ENCODE measurements at regions not wholly inside any gene's neighbourhood (a gene's known extent, or its start where the extent isn't known, plus 50 kb on each side); places are given as distances from the start of the nearest gene placed in this dataset.
A peak's percentile ranks its signal among the peaks of the same experiment; 100 is the strongest.

DNA sequence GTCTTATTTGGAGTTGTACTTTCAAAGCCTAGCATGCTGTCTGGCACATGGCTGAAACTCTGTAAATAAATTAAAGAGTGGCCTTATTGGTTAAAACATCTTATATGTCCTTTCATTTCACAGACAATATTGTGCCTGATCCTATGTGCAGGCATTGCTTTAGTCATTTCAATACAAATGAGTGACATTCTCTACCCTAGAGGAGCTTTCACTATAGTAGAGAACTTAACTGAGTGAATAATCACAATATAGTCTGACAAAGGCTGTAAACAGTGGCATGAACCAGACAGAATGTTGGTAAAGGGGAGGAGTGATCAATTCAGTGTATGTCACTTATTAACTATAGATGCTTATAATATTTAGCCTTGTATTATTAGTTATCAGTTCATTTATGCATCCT, 481.8 kb downstream of the TFAP2B start:
- no peak overlapping the region for H3K27ac ChIP-seq (ENCODE audit: control insufficient read depth, insufficient read depth)
- H3K4me3 ChIP-seq: no peak overlapping the region
- FAIRE-seq: no peak
- ChIA-PET RAD21 (ENCODE audit: unreplicated experiment) (no interaction called here), SMC1A (ENCODE audit: uncharacterized antibody, unreplicated experiment) (no interaction called here), CTCF (interaction anchor here (1.3 kb wide), 1 partner anchor 50 kb away, joined by 3 read pairs; no protein-coding TSS in a partner anchor), POLR2A (no interaction called here)
- H3K4me1 ChIP-seq (ENCODE audit: control insufficient read depth, insufficient read depth, low read length): no peaks in the 10 kb centered on the region
- no peak overlapping the region for H2AFZ ChIP-seq (ENCODE audit: control insufficient read depth, low read depth, low read length)
- no peaks in the 10 kb centered on the region for H3K9me3 ChIP-seq (replicated peaks; ENCODE audit: control insufficient read depth, insufficient read depth, low read length)
- intact Hi-C loops (cut with micrococcal nuclease; ENCODE audit: unreplicated experiment) (no loop called here), in situ Hi-C loops (cut with MboI) (no loop called here)
- no peaks in the 10 kb centered on the region for H3K27me3 ChIP-seq (replicated peaks in 1 of 2; ENCODE audit: control insufficient read depth in 2 of 2, insufficient read depth in 2 of 2, low read length in 1 of 2)
- no TSS peak for BruUV-seq (replicated peaks)
- TF ChIP-seq PAX8 (IDR thresholded peaks at IDR 0.05) (no peak), CBX5 (IDR thresholded peaks at IDR 0.05; ENCODE audit: low read depth) (no peak), HDAC2 (IDR thresholded peaks at IDR 0.05) (no peak), TAF1 (IDR thresholded peaks at IDR 0.05; ENCODE audit: borderline replicate concordance, low read depth, low read length) (no peak), ASH2L (IDR thresholded peaks at IDR 0.05; ENCODE audit: borderline replicate concordance, low read depth) (no peak), MTA2 (IDR thresholded peaks at IDR 0.05; ENCODE audit: low read depth) (no peak), SMAD5 (IDR thresholded peaks at IDR 0.05; ENCODE audit: low read depth) (no peak), TBL1XR1 (IDR thresholded peaks at IDR 0.05; ENCODE audit: low read depth, low read length) (no peak), HDGF (IDR thresholded peaks at IDR 0.05) (no peak), TCF3 (IDR thresholded peaks at IDR 0.05; ENCODE audit: borderline replicate concordance, insufficient read depth, low read depth, low read length) (no peak), NFIC (IDR thresholded peaks at IDR 0.05; ENCODE audit: low read depth, low read length) (no peak), RUNX3 (IDR thresholded peaks at IDR 0.05; ENCODE audit: low read length) (no peak)
- TF ChIP-seq, protein P1, sequence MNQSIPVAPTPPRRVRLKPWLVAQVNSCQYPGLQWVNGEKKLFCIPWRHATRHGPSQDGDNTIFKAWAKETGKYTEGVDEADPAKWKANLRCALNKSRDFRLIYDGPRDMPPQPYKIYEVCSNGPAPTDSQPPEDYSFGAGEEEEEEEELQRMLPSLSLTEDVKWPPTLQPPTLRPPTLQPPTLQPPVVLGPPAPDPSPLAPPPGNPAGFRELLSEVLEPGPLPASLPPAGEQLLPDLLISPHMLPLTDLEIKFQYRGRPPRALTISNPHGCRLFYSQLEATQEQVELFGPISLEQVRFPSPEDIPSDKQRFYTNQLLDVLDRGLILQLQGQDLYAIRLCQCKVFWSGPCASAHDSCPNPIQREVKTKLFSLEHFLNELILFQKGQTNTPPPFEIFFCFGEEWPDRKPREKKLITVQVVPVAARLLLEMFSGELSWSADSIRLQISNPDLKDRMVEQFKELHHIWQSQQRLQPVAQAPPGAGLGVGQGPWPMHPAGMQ (IDR thresholded peaks at IDR 0.05; ENCODE audit: borderline replicate concordance): no peak
- TF ChIP-seq, protein P2, sequence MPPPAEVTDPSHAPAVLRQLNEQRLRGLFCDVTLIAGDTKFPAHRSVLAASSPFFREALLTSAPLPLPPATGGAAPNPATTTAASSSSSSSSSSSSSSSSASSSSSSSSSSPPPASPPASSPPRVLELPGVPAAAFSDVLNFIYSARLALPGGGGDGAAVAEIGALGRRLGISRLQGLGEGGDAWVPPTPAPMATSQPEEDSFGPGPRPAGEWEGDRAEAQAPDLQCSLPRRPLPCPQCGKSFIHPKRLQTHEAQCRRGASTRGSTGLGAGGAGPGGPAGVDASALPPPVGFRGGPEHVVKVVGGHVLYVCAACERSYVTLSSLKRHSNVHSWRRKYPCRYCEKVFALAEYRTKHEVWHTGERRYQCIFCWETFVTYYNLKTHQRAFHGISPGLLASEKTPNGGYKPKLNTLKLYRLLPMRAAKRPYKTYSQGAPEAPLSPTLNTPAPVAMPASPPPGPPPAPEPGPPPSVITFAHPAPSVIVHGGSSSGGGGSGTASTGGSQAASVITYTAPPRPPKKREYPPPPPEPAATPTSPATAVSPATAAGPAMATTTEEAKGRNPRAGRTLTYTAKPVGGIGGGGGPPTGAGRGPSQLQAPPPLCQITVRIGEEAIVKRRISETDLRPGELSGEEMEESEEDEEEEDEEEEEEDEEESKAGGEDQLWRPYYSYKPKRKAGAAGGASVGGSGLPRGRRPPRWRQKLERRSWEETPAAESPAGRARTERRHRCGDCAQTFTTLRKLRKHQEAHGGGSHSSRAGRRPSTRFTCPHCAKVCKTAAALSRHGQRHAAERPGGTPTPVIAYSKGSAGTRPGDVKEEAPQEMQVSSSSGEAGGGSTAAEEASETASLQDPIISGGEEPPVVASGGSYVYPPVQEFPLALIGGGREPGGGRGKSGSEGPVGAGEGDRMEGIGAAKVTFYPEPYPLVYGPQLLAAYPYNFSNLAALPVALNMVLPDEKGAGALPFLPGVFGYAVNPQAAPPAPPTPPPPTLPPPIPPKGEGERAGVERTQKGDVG (CRISPR knock-in tag; IDR thresholded peaks at IDR 0.05): no peak
- TF ChIP-seq, protein P3, sequence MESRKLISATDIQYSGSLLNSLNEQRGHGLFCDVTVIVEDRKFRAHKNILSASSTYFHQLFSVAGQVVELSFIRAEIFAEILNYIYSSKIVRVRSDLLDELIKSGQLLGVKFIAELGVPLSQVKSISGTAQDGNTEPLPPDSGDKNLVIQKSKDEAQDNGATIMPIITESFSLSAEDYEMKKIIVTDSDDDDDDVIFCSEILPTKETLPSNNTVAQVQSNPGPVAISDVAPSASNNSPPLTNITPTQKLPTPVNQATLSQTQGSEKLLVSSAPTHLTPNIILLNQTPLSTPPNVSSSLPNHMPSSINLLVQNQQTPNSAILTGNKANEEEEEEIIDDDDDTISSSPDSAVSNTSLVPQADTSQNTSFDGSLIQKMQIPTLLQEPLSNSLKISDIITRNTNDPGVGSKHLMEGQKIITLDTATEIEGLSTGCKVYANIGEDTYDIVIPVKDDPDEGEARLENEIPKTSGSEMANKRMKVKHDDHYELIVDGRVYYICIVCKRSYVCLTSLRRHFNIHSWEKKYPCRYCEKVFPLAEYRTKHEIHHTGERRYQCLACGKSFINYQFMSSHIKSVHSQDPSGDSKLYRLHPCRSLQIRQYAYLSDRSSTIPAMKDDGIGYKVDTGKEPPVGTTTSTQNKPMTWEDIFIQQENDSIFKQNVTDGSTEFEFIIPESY (IDR thresholded peaks at IDR 0.05): no peak
- TF ChIP-seq, protein P4, sequence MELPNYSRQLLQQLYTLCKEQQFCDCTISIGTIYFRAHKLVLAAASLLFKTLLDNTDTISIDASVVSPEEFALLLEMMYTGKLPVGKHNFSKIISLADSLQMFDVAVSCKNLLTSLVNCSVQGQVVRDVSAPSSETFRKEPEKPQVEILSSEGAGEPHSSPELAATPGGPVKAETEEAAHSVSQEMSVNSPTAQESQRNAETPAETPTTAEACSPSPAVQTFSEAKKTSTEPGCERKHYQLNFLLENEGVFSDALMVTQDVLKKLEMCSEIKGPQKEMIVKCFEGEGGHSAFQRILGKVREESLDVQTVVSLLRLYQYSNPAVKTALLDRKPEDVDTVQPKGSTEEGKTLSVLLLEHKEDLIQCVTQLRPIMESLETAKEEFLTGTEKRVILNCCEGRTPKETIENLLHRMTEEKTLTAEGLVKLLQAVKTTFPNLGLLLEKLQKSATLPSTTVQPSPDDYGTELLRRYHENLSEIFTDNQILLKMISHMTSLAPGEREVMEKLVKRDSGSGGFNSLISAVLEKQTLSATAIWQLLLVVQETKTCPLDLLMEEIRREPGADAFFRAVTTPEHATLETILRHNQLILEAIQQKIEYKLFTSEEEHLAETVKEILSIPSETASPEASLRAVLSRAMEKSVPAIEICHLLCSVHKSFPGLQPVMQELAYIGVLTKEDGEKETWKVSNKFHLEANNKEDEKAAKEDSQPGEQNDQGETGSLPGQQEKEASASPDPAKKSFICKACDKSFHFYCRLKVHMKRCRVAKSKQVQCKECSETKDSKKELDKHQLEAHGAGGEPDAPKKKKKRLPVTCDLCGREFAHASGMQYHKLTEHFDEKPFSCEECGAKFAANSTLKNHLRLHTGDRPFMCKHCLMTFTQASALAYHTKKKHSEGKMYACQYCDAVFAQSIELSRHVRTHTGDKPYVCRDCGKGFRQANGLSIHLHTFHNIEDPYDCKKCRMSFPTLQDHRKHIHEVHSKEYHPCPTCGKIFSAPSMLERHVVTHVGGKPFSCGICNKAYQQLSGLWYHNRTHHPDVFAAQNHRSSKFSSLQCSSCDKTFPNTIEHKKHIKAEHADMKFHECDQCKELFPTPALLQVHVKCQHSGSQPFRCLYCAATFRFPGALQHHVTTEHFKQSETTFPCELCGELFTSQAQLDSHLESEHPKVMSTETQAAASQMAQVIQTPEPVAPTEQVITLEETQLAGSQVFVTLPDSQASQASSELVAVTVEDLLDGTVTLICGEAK (IDR thresholded peaks at IDR 0.05; ENCODE audit: borderline replicate concordance): no peak
- H3K4me2 ChIP-seq (ENCODE audit: control insufficient read depth, insufficient read depth): no peak overlapping the region
- no peaks in the 10 kb centered on the region for H3K79me2 ChIP-seq (ENCODE audit: control insufficient read depth, insufficient read depth, low read length)
- no peak for DNase-seq (ENCODE audit: low read depth, low spot score)
- H3K36me3 ChIP-seq (ENCODE audit: control insufficient read depth in 2 of 2, insufficient read depth in 2 of 2, low read length in 1 of 2): no peaks in the 10 kb centered on the region
- peak; percentile 64 for ATAC-seq
- no peak overlapping the region for H3K9ac ChIP-seq (ENCODE audit: control insufficient read depth, insufficient read depth, low read length)
- H4K20me1 ChIP-seq (ENCODE audit: control insufficient read depth, insufficient read depth): no peaks in the 10 kb centered on the region

Measured in GM12878 (cell line).